Stomach smooth muscle (tissue), 2 donors: ENCODE measurements at regions not wholly inside any gene's neighbourhood (a gene's known extent, or its start where the extent isn't known, plus 50 kb on each side); places are given as distances from the start of the nearest gene placed in this dataset.
"Not testable (repeated sequence)": the region's sequence is repeated elsewhere in the genome, so short reads cannot be mapped to it uniquely, and the experiment has no call there.

Experiments used
- H3K27ac ChIP-seq: one replicate; pipeline ENCODE4 v1.7.0; 2013; ENCODE audit warnings: mild to moderate bottlenecking, low read length, inconsistent platforms
- H3K27me3 ChIP-seq, 2 donors: one replicate each; pipeline ENCODE4 v1.7.0; 2013; ENCODE audit warnings: low read length in 2 of 2; ENCODE audit not compliant: insufficient read depth in 2 of 2, control insufficient read depth in 1 of 2
- H3K36me3 ChIP-seq, 2 donors: one replicate each; pipeline ENCODE4 v1.7.0; 2013; ENCODE audit warnings: low read length in 2 of 2; ENCODE audit not compliant: control insufficient read depth in 2 of 2, insufficient read depth in 2 of 2
- H3K4me1 ChIP-seq: one replicate; pipeline ENCODE4 v1.7.0; 2013; ENCODE audit warnings: low read length; ENCODE audit not compliant: control insufficient read depth, insufficient read depth
- H3K4me3 ChIP-seq, 2 donors: one replicate each; pipeline ENCODE4 v1.7.0; 2013; ENCODE audit warnings: low read length in 2 of 2
- H3K9ac ChIP-seq, 2 donors: one replicate each; pipeline ENCODE4 v1.7.0; 2013; ENCODE audit warnings: low read length in 2 of 2, mild to moderate bottlenecking in 1 of 2
- H3K9me3 ChIP-seq, 2 donors: one replicate each; pipeline ENCODE4 v1.7.0; 2013; ENCODE audit warnings: low read length in 2 of 2; ENCODE audit not compliant: control insufficient read depth in 2 of 2
- donor health status: healthy.
- donor health status: Pancreatic carcinoma.

DNA sequence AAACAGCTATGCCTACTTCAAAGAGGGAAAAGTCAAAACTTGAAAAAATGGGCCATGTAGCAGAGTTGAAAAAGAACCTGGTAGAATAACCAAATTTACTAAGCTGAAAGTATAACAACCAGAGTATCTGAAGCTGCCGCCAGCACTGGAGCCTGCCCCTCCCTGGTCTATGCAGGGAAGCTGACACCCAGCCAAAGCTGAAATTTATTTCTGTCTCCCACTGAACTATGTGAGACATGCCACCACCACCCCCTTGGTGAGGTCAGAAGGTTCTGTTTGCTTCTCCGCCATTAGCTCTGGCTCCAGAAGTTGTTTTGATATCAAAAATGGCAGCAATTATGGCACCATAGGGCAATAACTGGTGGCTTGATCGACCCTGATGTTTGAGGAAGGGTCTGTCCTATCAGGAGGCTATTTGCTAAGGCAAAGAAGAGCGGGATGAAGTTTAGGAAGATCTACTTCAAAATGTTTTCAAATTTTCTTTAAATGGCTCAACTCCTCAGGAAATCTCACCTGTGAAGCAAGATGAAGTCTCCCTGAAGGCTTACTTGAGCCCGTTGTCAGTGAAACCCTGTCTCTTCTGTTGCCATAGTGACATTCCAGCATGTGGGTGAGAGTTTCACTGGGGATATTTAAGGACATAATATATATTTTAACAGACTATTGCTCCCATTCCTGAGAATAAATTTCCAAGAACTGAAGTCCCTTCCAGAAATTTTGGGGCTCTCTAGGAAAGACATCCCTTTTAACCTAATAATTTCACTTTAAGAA is 122.0 kb downstream of the COPRS start:
- Histone ChIP-seq H3K4me3 (peak overlapping the region in 1 of 2 donors; percentile 24), H3K36me3 (no peaks in the 10 kb centered on the region)

GRCh38 chr17:31733326-31733725 is 125.7 kb downstream of the COPRS start:
- Histone ChIP-seq H3K36me3 (no peaks in the 10 kb centered on the region), H3K27me3 (no peaks in the 10 kb centered on the region), H3K4me3 (no peak overlapping the region), H3K9me3 (no peaks in the 10 kb centered on the region), H3K4me1 (peaks cover 17% of the 10 kb centered on the region), H3K27ac (no peak overlapping the region), H3K9ac (no peak overlapping the region)

More for the DNA sequence above, 122.0 kb downstream of the COPRS start:
- Histone ChIP-seq H3K27me3 (no peaks in the 10 kb centered on the region), H3K9me3 (no peaks in the 10 kb centered on the region), H3K27ac (peak overlapping the region; percentile 37), H3K4me1 (peaks cover 37% of the 10 kb centered on the region), H3K9ac (no peak overlapping the region)

DNA sequence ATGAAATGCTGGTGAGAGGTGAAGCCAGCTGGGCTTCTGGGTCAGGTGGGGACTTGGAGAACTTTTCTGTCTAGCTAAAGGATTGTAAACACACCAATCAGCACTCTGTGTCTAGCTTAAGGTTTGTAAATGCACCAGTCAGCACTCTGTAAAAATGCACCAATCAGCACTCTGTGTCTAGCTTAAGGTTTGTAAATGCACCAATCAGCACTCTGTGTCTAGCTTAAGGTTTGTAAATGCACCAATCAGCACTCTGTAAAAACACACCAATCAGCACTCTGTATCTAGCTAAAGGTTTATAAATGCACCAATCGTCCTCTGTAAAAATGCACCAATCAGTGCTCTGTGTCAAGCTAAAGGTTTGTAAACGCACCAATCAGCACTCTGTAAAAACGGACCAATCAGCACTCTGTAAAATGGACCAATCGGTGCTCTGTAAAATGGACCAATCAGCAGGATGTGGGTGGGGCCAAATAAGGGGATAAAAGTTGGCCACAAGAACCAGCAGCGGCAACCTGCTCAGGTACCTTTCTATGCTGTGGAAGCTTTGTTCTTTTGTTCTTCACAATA is 127.4 kb downstream of the COPRS start:
- not testable (repeated sequence) for H3K4me3 ChIP-seq

DNA sequence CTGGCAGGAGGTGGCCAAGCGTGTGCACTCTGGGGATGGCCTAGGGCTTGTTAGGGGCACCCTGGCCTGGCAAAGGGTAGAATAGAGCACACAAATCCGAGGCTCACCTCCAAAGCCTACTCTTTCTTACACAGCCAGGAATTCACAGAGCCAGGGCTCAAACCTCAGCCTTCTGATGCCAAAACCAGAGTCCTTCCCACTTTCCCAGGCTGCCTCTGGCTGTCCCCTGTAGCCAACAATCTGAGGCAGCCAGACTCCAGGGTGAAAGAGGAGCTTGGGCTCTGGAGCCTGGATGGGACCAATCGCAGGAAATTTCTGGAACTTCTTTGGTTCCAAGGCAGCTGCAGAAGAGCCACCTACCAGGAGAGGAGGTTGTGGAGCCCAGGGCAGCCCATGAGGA is 127.9 kb downstream of the COPRS start:
- H3K9me3 ChIP-seq: no peaks in the 10 kb centered on the region
- H3K36me3 ChIP-seq: no peaks in the 10 kb centered on the region
- H3K9ac ChIP-seq: no peak overlapping the region
- H3K4me1 ChIP-seq: peaks cover 7% of the 10 kb centered on the region
- H3K4me3 ChIP-seq: no peak overlapping the region
- H3K27me3 ChIP-seq: no peaks in the 10 kb centered on the region
- H3K27ac ChIP-seq: no peak overlapping the region

More for the DNA sequence above, 127.4 kb downstream of the COPRS start:
- H3K36me3 ChIP-seq, H3K9ac ChIP-seq, H3K27me3 ChIP-seq, H3K9me3 ChIP-seq, H3K4me1 ChIP-seq, H3K27ac ChIP-seq: not testable (repeated sequence)

GRCh38 chr17:31726980-31727427 is 132.0 kb downstream of the COPRS start:
- Histone ChIP-seq H3K27ac (no peak overlapping the region), H3K9me3 (no peaks in the 10 kb centered on the region), H3K36me3 (no peaks in the 10 kb centered on the region), H3K4me1 (peaks cover 17% of the 10 kb centered on the region), H3K4me3 (no peak overlapping the region), H3K9ac (no peak overlapping the region), H3K27me3 (no peaks in the 10 kb centered on the region)

GRCh38 chr17:31724619-31725018 is 134.4 kb downstream of the COPRS start:
- no peak overlapping the region for H3K27ac ChIP-seq
- no peaks in the 10 kb centered on the region for H3K36me3 ChIP-seq
- no peak overlapping the region for H3K4me3 ChIP-seq
- H3K9ac ChIP-seq: no peak overlapping the region
- H3K27me3 ChIP-seq: no peaks in the 10 kb centered on the region
- H3K4me1 ChIP-seq: peaks cover 16% of the 10 kb centered on the region
- no peaks in the 10 kb centered on the region for H3K9me3 ChIP-seq

- Histone ChIP-seq H3K27me3 (no peaks in the 10 kb centered on the region), H3K9me3 (no peaks in the 10 kb centered on the region), H3K4me1 (peaks cover 16% of the 10 kb centered on the region), H3K4me3 (no peak overlapping the region), H3K36me3 (no peaks in the 10 kb centered on the region), H3K27ac (no peak overlapping the region), H3K9ac (no peak overlapping the region)
Observed at GRCh38 chr17:31724026-31724425, 135.0 kb downstream of the COPRS start.

DNA sequence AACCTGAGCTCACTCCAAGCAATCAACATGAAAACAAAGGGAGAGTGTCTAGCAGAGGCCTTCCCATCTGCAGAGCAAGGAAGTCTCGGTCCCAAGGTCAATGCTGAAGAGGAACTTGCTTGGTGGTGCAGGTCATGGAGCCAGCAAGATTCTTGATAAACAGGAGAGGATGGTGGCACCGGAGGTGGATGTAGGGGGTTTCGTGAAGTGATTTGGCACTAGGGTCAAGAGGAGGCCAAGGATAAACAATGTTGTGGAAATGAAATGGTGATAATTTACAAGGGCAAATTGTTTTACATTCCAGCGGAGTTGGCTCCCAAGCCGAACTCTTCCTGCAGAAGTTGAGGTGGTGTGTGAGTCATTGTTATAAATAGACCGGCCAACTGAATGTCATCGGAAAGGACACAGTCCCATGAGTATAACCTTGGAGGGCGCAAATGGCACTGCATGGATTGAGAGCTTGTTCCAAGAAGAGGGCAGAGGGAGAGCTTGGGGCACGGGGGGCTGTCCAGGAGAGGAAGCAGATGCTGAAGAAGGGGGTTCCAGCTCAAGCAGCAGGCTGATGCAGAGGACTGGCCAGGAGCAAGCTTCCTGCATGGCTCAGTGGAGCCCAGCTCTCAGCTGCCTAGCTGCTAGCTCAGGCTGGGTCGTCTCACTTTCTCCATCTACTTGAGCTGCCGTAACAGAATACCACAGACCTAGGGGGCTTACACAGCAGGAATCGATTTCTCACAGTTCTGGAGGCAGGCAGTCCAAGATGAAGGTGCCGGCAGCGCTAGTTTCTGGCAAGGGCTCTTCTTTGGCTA is 136.6 kb downstream of the COPRS start:
- peak overlapping the region; percentile 24 for H3K27ac ChIP-seq

GRCh38 chr17:31721291-31722025 is 137.6 kb downstream of the COPRS start:
- Histone ChIP-seq H3K9me3 (no peaks in the 10 kb centered on the region), H3K4me1 (peaks cover 16% of the 10 kb centered on the region), H3K4me3 (no peak overlapping the region), H3K9ac (no peak overlapping the region), H3K27ac (no peak overlapping the region), H3K36me3 (no peaks in the 10 kb centered on the region), H3K27me3 (no peaks in the 10 kb centered on the region)

More for the DNA sequence above, 136.6 kb downstream of the COPRS start:
- Histone ChIP-seq H3K36me3 (no peaks in the 10 kb centered on the region), H3K9me3 (no peaks in the 10 kb centered on the region), H3K4me3 (no peak overlapping the region), H3K9ac (no peak overlapping the region), H3K27me3 (no peaks in the 10 kb centered on the region), H3K4me1 (peaks cover 16% of the 10 kb centered on the region)

DNA sequence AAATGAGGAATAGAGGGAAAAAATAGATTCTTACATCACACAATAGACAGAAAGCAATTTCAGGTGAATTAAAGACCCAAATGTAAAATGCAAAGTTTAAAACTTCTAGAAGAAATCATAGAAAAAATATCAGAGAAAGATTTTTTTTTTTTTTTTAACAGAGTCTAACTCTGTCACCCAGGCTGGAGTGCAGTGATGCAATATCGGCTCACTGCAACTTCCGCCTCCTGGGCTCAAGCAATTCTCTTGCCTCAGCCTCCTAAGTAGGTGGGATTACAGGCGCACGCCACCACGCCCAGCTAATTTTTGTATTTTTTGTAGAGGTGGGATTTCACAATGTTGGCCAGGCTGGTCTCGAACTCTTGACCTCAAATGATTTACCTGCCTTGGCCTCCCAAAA is 141.8 kb downstream of the COPRS start:
- H3K4me3 ChIP-seq, H3K9me3 ChIP-seq, H3K36me3 ChIP-seq, H3K27ac ChIP-seq, H3K27me3 ChIP-seq, H3K9ac ChIP-seq, H3K4me1 ChIP-seq: not testable (repeated sequence)
